SK-N-SH (cell line): ENCODE measurements at regions not wholly inside any gene's neighbourhood (a gene's known extent, or its start where the extent isn't known, plus 50 kb on each side); places are given as distances from the start of the nearest gene placed in this dataset.

Source experiments
- FOXJ3 ChIP-seq: sonication (generic); formaldehyde crosslinking; IDR thresholded peaks from 2 replicates; pipeline ENCODE4 v1.5.1; 2020; ENCODE audit warnings: mild to moderate bottlenecking, missing genetic modification reagents
- POLR2AphosphoS5 ChIP-seq: IDR thresholded peaks from 2 replicates; pipeline ENCODE4 v1.6.1; 2012; ENCODE audit warnings: low read depth, low read length
- SIN3A ChIP-seq: IDR thresholded peaks from 2 replicates; pipeline ENCODE4 v1.6.1; 2012; ENCODE audit warnings: low read depth, mild to moderate bottlenecking, low read length, moderate library complexity, borderline replicate concordance
- SMC3 ChIP-seq: IDR thresholded peaks from 2 replicates; pipeline ENCODE4 v1.6.1; 2012; ENCODE audit warnings: low read depth, low read length, improper control_type of control experiment
- TAF1 ChIP-seq: IDR thresholded peaks from 2 replicates; pipeline ENCODE4 v1.6.1; 2012; ENCODE audit warnings: low read depth, mild to moderate bottlenecking, low read length, moderate library complexity, borderline replicate concordance
- TF ChIP-seq, protein P1 (sequence below): fragments of 200-600 bp; sonication (generic); IDR thresholded peaks from 2 replicates; pipeline ENCODE4 v1.6.1; 2017; ENCODE audit warnings: antibody characterized with exemption, mild to moderate bottlenecking, moderate library complexity
- TF ChIP-seq, protein P2 (sequence below): fragments of 150-350 bp; IDR thresholded peaks from 2 replicates; pipeline ENCODE4 v1.6.1; 2017; ENCODE audit warnings: antibody characterized with exemption, low read length, low read depth, borderline replicate concordance
- TF ChIP-seq, protein P3 (sequence below): IDR thresholded peaks from 2 replicates; pipeline ENCODE4; 2012

DNA sequence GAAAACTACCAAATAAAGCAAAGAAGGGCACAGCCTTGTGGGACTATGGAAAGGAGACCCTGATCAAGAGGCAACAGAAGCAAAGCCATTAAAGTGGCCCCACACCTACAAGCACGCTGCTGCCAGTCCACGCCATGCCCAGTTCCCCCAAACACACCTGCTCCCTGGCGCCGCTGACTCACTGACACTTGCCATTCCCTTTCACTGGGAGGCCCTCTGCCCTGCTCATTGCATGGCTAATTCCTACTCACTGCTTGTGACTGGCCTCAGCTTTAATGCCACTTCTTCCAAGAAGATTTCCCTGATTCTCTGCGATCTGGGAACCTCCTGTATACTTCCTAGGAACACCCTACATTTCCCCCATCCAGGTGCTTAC is 71.2 kb upstream of the TAF1L start:
- no peak for TF ChIP-seq TAF1
- no peak for TF ChIP-seq SMC3
- TF ChIP-seq, protein P1, sequence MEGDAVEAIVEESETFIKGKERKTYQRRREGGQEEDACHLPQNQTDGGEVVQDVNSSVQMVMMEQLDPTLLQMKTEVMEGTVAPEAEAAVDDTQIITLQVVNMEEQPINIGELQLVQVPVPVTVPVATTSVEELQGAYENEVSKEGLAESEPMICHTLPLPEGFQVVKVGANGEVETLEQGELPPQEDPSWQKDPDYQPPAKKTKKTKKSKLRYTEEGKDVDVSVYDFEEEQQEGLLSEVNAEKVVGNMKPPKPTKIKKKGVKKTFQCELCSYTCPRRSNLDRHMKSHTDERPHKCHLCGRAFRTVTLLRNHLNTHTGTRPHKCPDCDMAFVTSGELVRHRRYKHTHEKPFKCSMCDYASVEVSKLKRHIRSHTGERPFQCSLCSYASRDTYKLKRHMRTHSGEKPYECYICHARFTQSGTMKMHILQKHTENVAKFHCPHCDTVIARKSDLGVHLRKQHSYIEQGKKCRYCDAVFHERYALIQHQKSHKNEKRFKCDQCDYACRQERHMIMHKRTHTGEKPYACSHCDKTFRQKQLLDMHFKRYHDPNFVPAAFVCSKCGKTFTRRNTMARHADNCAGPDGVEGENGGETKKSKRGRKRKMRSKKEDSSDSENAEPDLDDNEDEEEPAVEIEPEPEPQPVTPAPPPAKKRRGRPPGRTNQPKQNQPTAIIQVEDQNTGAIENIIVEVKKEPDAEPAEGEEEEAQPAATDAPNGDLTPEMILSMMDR: no peak
- no peak for TF ChIP-seq POLR2AphosphoS5
- no peak for TF ChIP-seq FOXJ3 (CRISPR knock-in tag)
- TF ChIP-seq, protein P2, sequence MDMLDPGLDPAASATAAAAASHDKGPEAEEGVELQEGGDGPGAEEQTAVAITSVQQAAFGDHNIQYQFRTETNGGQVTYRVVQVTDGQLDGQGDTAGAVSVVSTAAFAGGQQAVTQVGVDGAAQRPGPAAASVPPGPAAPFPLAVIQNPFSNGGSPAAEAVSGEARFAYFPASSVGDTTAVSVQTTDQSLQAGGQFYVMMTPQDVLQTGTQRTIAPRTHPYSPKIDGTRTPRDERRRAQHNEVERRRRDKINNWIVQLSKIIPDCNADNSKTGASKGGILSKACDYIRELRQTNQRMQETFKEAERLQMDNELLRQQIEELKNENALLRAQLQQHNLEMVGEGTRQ: no peak
- TF ChIP-seq, protein P3, sequence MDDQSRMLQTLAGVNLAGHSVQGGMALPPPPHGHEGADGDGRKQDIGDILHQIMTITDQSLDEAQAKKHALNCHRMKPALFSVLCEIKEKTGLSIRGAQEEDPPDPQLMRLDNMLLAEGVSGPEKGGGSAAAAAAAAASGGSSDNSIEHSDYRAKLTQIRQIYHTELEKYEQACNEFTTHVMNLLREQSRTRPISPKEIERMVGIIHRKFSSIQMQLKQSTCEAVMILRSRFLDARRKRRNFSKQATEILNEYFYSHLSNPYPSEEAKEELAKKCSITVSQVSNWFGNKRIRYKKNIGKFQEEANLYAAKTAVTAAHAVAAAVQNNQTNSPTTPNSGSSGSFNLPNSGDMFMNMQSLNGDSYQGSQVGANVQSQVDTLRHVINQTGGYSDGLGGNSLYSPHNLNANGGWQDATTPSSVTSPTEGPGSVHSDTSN: no peak
- no peak for TF ChIP-seq SIN3A
